Liver (tissue), 7 donors: ENCODE measurements at regions not wholly inside any gene's neighbourhood (a gene's known extent, or its start where the extent isn't known, plus 50 kb on each side); places are given as distances from the start of the nearest gene placed in this dataset.

Experiments
- DNase-seq: peaks from one replicate; pipeline ENCODE4 v3.0.0-alpha.2; 2017; ENCODE audit warnings: low spot score
- H3K27ac ChIP-seq, 2 donors: one replicate each; pipeline ENCODE4 v1.7.0; 2013; ENCODE audit warnings: inconsistent platforms in 2 of 2, low read length in 2 of 2, control low read depth in 1 of 2, low read depth in 1 of 2, mild to moderate bottlenecking in 1 of 2
- H3K27me3 ChIP-seq, 4 donors: one replicate each; pipeline versions ENCODE4 v1.6.1 to v1.7.0; 2013; ENCODE audit warnings: low read length in 3 of 4, inconsistent platforms in 1 of 4, mild to moderate bottlenecking in 1 of 4, moderate library complexity in 1 of 4; ENCODE audit not compliant: control insufficient read depth in 4 of 4, insufficient read depth in 4 of 4
- H3K36me3 ChIP-seq, 4 donors: one replicate each; pipeline versions ENCODE4 v1.6.1 to v1.7.0; 2013; ENCODE audit warnings: low read length in 3 of 4, mild to moderate bottlenecking in 3 of 4, low read depth in 1 of 4, moderate library complexity in 1 of 4; ENCODE audit not compliant: control insufficient read depth in 4 of 4, insufficient read depth in 3 of 4
- H3K4me1 ChIP-seq, 4 donors: one replicate each; pipeline versions ENCODE4 v1.6.1 to v1.7.0; 2013; ENCODE audit warnings: low read length in 3 of 4, mild to moderate bottlenecking in 3 of 4, moderate library complexity in 1 of 4; ENCODE audit not compliant: control insufficient read depth in 4 of 4, insufficient read depth in 4 of 4
- H3K4me3 ChIP-seq, 3 donors: one replicate each; pipeline versions ENCODE4 v1.6.1 to v1.7.0; 2013; ENCODE audit warnings: low read length in 3 of 3, control low read depth in 1 of 3, low read depth in 1 of 3, mild to moderate bottlenecking in 1 of 3
- H3K9ac ChIP-seq, 2 donors: one replicate each; pipeline ENCODE4 v1.7.0; 2013; ENCODE audit warnings: low read length in 2 of 2, mild to moderate bottlenecking in 2 of 2, moderate library complexity in 2 of 2, control low read depth in 1 of 2, low read depth in 1 of 2
- H3K9me3 ChIP-seq, 4 donors: one replicate each; pipeline versions ENCODE4 v1.6.1 to v1.7.0; 2013; ENCODE audit warnings: low read length in 3 of 4; ENCODE audit not compliant: control insufficient read depth in 4 of 4
- EGR1 ChIP-seq, 2 donors: IDR thresholded peaks; 2 replicates each; pipeline ENCODE4 v1.6.1; 2016 to 2018; ENCODE audit warnings: antibody characterized with exemption in 2 of 2, low read depth in 2 of 2
- FOXA1 ChIP-seq: IDR thresholded peaks from 2 replicates; pipeline ENCODE4 v1.6.1; 2016; ENCODE audit warnings: antibody characterized with exemption
- FOXA2 ChIP-seq: IDR thresholded peaks from 2 replicates; pipeline ENCODE4 v1.6.1; 2016; ENCODE audit warnings: antibody characterized with exemption
- GABPA ChIP-seq, 2 donors: IDR thresholded peaks in 1 of 2; conservative IDR thresholded peaks in 1 of 2; 2 replicates each; pipeline ENCODE4 v1.6.1; 2016; ENCODE audit warnings: antibody characterized with exemption in 2 of 2, mild to moderate bottlenecking in 1 of 2, moderate library complexity in 1 of 2
- HNF4A ChIP-seq, 2 donors: conservative IDR thresholded peaks; 2 replicates each; pipeline ENCODE4 v1.6.1; 2016; ENCODE audit warnings: antibody characterized with exemption in 2 of 2, mild to moderate bottlenecking in 2 of 2
- HNF4G ChIP-seq: IDR thresholded peaks from 2 replicates; pipeline ENCODE4 v1.6.1; 2016; ENCODE audit warnings: antibody characterized with exemption
- JUND ChIP-seq, 2 donors: IDR thresholded peaks; 2 replicates each; pipeline ENCODE4 v1.6.1; 2016; ENCODE audit warnings: antibody characterized with exemption in 2 of 2
- NR2F2 ChIP-seq: IDR thresholded peaks from 2 replicates; pipeline ENCODE4 v1.6.1; 2016; ENCODE audit warnings: antibody characterized with exemption
- RAD21 ChIP-seq, 2 donors: IDR thresholded peaks; 2 replicates each; pipeline ENCODE4 v1.6.1; 2016; ENCODE audit warnings: antibody characterized with exemption in 2 of 2, mild to moderate bottlenecking in 2 of 2
- RXRA ChIP-seq, 2 donors: IDR thresholded peaks; 2 replicates each; pipeline ENCODE4 v1.6.1; 2017 to 2018; ENCODE audit warnings: antibody characterized with exemption in 2 of 2, mild to moderate bottlenecking in 1 of 2
- SP1 ChIP-seq: IDR thresholded peaks from 2 replicates; pipeline ENCODE4 v1.6.1; 2018; ENCODE audit warnings: antibody characterized with exemption, mild to moderate bottlenecking
- TAF1 ChIP-seq: conservative IDR thresholded peaks from 2 replicates; pipeline ENCODE4 v1.6.1; 2016; ENCODE audit warnings: antibody characterized with exemption, mild to moderate bottlenecking
- WGBS: extraction: QIAGEN DNeasy Blood & Tissue Kit; methylation state at CpG from one replicate; pipeline ENCODE4 v1.1.7; 2013; 5-methylcytosine and 5-hydroxymethylcytosine counted together
- TF ChIP-seq, protein P1 (sequence below): IDR thresholded peaks from 2 replicates; pipeline ENCODE4 v1.6.1; 2016; ENCODE audit warnings: antibody characterized with exemption, mild to moderate bottlenecking
- TF ChIP-seq, protein P2 (sequence below): IDR thresholded peaks from 2 replicates; pipeline ENCODE4 v1.6.1; 2016; ENCODE audit warnings: antibody characterized with exemption
- TF ChIP-seq, protein P3 (sequence below): IDR thresholded peaks from 2 replicates; pipeline ENCODE4 v1.6.1; 2016; ENCODE audit warnings: antibody characterized with exemption
- TF ChIP-seq, protein P4 (sequence below): IDR thresholded peaks from 2 replicates; pipeline ENCODE4 v1.6.1; 2016; ENCODE audit warnings: antibody characterized with exemption
- donor health status: healthy.
- donor health status: healthy.
- donor health status: healthy.
- donor health status: healthy.

DNA sequence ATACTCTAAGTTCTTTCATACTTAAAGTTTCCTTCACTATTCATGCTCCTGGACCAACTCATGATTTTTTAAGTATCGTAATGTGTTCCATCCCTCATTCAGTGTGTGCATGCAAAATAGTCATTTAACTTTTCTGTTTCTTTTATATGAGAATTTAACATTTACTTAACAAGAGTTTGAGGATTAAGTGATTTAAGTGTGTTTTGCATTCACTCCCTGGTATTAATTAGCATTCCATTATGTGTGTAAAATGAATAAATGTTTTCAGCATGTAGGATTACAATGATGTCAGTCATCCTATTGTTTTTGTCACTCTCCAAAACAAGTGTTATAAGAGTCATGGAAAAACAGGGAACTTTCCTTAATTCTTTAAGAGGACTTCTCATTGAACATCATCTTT, 457.7 kb downstream of the IPMK start:
- Histone ChIP-seq H3K27me3 (no peaks in the 10 kb centered on the region), H3K4me3 (no peak overlapping the region), H3K36me3 (no peaks in the 10 kb centered on the region), H3K9me3 (no peaks in the 10 kb centered on the region), H3K4me1 (no peaks in the 10 kb centered on the region), H3K27ac (no peak overlapping the region), H3K9ac (no peak overlapping the region)
- TF ChIP-seq HNF4A (conservative IDR thresholded peaks at IDR 0.05): no peak
- no peak for TF ChIP-seq HNF4G
- no peak for TF ChIP-seq FOXA1
- TF ChIP-seq, protein P1, sequence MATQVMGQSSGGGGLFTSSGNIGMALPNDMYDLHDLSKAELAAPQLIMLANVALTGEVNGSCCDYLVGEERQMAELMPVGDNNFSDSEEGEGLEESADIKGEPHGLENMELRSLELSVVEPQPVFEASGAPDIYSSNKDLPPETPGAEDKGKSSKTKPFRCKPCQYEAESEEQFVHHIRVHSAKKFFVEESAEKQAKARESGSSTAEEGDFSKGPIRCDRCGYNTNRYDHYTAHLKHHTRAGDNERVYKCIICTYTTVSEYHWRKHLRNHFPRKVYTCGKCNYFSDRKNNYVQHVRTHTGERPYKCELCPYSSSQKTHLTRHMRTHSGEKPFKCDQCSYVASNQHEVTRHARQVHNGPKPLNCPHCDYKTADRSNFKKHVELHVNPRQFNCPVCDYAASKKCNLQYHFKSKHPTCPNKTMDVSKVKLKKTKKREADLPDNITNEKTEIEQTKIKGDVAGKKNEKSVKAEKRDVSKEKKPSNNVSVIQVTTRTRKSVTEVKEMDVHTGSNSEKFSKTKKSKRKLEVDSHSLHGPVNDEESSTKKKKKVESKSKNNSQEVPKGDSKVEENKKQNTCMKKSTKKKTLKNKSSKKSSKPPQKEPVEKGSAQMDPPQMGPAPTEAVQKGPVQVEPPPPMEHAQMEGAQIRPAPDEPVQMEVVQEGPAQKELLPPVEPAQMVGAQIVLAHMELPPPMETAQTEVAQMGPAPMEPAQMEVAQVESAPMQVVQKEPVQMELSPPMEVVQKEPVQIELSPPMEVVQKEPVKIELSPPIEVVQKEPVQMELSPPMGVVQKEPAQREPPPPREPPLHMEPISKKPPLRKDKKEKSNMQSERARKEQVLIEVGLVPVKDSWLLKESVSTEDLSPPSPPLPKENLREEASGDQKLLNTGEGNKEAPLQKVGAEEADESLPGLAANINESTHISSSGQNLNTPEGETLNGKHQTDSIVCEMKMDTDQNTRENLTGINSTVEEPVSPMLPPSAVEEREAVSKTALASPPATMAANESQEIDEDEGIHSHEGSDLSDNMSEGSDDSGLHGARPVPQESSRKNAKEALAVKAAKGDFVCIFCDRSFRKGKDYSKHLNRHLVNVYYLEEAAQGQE: no peak
- TF ChIP-seq, protein P2, sequence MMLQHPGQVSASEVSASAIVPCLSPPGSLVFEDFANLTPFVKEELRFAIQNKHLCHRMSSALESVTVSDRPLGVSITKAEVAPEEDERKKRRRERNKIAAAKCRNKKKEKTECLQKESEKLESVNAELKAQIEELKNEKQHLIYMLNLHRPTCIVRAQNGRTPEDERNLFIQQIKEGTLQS: no peak
- TF ChIP-seq TAF1: no peak
- TF ChIP-seq EGR1 (IDR thresholded peaks at IDR 0.05; ENCODE audit: low read depth in 2 of 2): no peak
- no peak for TF ChIP-seq JUND (IDR thresholded peaks at IDR 0.05)
- TF ChIP-seq, protein P3, sequence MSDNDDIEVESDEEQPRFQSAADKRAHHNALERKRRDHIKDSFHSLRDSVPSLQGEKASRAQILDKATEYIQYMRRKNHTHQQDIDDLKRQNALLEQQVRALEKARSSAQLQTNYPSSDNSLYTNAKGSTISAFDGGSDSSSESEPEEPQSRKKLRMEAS: no peak
- no peak for TF ChIP-seq GABPA (IDR thresholded peaks at IDR 0.05 in 1 of 2, conservative IDR thresholded peaks at IDR 0.05 in 1 of 2)
- WGBS: 95% methylated on average over 1 of the region's 1 CpG
- DNase-seq: no peak

DNA sequence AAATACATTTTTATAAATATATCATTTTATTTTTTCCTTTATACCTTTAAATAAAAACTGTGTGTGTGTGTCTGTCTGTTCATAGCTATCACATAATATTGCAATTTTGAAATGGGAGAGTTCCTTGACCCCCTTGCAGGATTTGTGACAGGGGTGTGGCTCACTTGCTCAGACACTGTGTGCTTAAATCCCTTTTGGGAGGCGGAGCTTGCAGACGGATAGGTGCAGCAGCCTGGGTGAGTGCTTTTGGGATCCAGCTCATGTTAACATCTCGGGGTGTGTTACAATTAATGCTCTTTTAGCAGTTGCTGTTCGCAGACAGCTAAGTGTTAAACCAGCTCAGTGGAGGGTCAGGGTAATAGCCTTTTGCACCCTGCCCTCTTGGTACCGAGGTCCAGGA, 459.8 kb downstream of the IPMK start:
- H3K4me3 ChIP-seq: no peak overlapping the region
- no peaks in the 10 kb centered on the region for H3K9me3 ChIP-seq
- no peak overlapping the region for H3K27ac ChIP-seq
- no peak for DNase-seq
- H3K27me3 ChIP-seq: no peaks in the 10 kb centered on the region
- H3K36me3 ChIP-seq: no peaks in the 10 kb centered on the region
- WGBS: 74% methylated on average over 5 of the region's 5 CpGs
- no peak for TF ChIP-seq NR2F2
- no peak for TF ChIP-seq GABPA (IDR thresholded peaks at IDR 0.05 in 1 of 2, conservative IDR thresholded peaks at IDR 0.05 in 1 of 2)
- TF ChIP-seq FOXA1: no peak
- no peak for TF ChIP-seq RXRA (IDR thresholded peaks at IDR 0.05)
- no peak for TF ChIP-seq JUND (IDR thresholded peaks at IDR 0.05)
- TF ChIP-seq, protein P1: no peak
- TF ChIP-seq, protein P2: no peak
- TF ChIP-seq, protein P4, sequence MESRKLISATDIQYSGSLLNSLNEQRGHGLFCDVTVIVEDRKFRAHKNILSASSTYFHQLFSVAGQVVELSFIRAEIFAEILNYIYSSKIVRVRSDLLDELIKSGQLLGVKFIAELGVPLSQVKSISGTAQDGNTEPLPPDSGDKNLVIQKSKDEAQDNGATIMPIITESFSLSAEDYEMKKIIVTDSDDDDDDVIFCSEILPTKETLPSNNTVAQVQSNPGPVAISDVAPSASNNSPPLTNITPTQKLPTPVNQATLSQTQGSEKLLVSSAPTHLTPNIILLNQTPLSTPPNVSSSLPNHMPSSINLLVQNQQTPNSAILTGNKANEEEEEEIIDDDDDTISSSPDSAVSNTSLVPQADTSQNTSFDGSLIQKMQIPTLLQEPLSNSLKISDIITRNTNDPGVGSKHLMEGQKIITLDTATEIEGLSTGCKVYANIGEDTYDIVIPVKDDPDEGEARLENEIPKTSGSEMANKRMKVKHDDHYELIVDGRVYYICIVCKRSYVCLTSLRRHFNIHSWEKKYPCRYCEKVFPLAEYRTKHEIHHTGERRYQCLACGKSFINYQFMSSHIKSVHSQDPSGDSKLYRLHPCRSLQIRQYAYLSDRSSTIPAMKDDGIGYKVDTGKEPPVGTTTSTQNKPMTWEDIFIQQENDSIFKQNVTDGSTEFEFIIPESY: no peak
- no peak for TF ChIP-seq SP1
- TF ChIP-seq HNF4G: no peak
- TF ChIP-seq, protein P3: no peak
- TF ChIP-seq HNF4A (conservative IDR thresholded peaks at IDR 0.05): no peak
- TF ChIP-seq FOXA2: no peak
- TF ChIP-seq TAF1: no peak
- no peak for TF ChIP-seq RAD21 (IDR thresholded peaks at IDR 0.05)
- no peak overlapping the region for H3K9ac ChIP-seq
- H3K4me1 ChIP-seq: no peaks in the 10 kb centered on the region
